ENCODE measurements at regions not wholly inside any gene's neighbourhood (a gene's known extent, or its start where the extent isn't known, plus 50 kb on each side); places are given as distances from the start of the nearest gene placed in this dataset.

DNA sequence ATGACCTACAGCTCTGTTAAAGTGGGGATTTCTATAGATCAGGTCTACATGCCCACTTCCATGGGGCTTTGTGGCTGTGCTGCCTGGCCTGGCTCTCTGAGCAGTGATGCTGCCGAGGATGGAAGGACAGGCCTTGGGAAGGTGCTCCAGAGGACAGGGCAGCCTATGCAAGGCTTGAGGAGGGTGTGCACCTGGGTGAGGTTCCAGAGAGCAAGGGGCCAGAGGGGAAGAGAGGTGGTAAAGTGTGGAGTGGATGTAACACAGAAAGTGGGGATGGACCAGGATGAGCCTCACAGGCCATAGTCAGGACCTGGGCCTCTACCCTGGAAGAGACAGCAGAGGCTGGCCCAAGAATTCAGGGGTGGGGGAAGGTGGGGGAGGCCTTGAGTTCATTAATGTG is 826.4 kb downstream of the DCDC2C start:
- TF ChIP-seq, protein P1, sequence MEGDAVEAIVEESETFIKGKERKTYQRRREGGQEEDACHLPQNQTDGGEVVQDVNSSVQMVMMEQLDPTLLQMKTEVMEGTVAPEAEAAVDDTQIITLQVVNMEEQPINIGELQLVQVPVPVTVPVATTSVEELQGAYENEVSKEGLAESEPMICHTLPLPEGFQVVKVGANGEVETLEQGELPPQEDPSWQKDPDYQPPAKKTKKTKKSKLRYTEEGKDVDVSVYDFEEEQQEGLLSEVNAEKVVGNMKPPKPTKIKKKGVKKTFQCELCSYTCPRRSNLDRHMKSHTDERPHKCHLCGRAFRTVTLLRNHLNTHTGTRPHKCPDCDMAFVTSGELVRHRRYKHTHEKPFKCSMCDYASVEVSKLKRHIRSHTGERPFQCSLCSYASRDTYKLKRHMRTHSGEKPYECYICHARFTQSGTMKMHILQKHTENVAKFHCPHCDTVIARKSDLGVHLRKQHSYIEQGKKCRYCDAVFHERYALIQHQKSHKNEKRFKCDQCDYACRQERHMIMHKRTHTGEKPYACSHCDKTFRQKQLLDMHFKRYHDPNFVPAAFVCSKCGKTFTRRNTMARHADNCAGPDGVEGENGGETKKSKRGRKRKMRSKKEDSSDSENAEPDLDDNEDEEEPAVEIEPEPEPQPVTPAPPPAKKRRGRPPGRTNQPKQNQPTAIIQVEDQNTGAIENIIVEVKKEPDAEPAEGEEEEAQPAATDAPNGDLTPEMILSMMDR (IDR thresholded peaks at IDR 0.05) = no peak
- TF ChIP-seq POLR2A (IDR thresholded peaks at IDR 0.05; ENCODE audit: low read depth) = no peak
- no peak for TF ChIP-seq POLR2AphosphoS5 (IDR thresholded peaks at IDR 0.05)
